ENCODE measurements at regions not wholly inside any gene's neighbourhood (a gene's known extent, or its start where the extent isn't known, plus 50 kb on each side); places are given as distances from the start of the nearest gene placed in this dataset.

- no peak overlapping the region for H2AFZ ChIP-seq (ENCODE audit: low read length)
- H3K4me2 ChIP-seq (ENCODE audit: low read length): no peak overlapping the region
- CTCF ChIA-PET (ENCODE audit: unreplicated experiment): no interaction called here
- DNase-seq (ENCODE audit: low spot score): no peak
- no peak for TF ChIP-seq CTCF (conservative IDR thresholded peaks at IDR 0.05; ENCODE audit: low read length)
- no peak for TF ChIP-seq EZH2phosphoT487 (IDR thresholded peaks at IDR 0.05; ENCODE audit: borderline replicate concordance, low read depth, low read length)
- H4K20me1 ChIP-seq (ENCODE audit: insufficient read depth, low read length): no peaks in the 10 kb centered on the region
- H3K27ac ChIP-seq (ENCODE audit: low read depth, low read length, poor library complexity, severe bottlenecking): no peak overlapping the region
- no peaks in the 10 kb centered on the region for H3K79me2 ChIP-seq (ENCODE audit: insufficient read depth, low read depth, low read length)
- POLR2A ChIA-PET: no interaction called here
- H3K4me1 ChIP-seq (ENCODE audit: insufficient read depth, low read length, poor library complexity, severe bottlenecking): no peaks in the 10 kb centered on the region
- intact Hi-C loops (cut with micrococcal nuclease; ENCODE audit: unreplicated experiment): no loop called here
- H3K4me3 ChIP-seq (ENCODE audit: low read depth, low read length, poor library complexity, severe bottlenecking): no peak overlapping the region
- no peaks in the 10 kb centered on the region for H3K36me3 ChIP-seq (ENCODE audit: insufficient read depth, low read length)
- no TSS peak for BruUV-seq (replicated peaks)
- no peaks in the 10 kb centered on the region for H3K9me2 ChIP-seq (ENCODE audit: insufficient read depth, low read length)
- no peaks in the 10 kb centered on the region for H3K9me3 ChIP-seq (ENCODE audit: low read length)
These were observed 305.2 kb upstream of the ZNF507 start for GRCh38 chr19:32040236-32040635.

- DNase-seq (ENCODE audit: low spot score): peak; percentile 1
- Histone ChIP-seq H3K9me3 (ENCODE audit: low read length) (no peaks in the 10 kb centered on the region), H3K4me1 (ENCODE audit: insufficient read depth, low read length, poor library complexity, severe bottlenecking) (no peaks in the 10 kb centered on the region), H3K4me2 (ENCODE audit: low read length) (no peak overlapping the region), H4K20me1 (ENCODE audit: insufficient read depth, low read length) (no peaks in the 10 kb centered on the region), H3K36me3 (ENCODE audit: insufficient read depth, low read length) (no peaks in the 10 kb centered on the region), H3K9me2 (ENCODE audit: insufficient read depth, low read length) (no peaks in the 10 kb centered on the region), H2AFZ (ENCODE audit: low read length) (no peak overlapping the region), H3K79me2 (ENCODE audit: insufficient read depth, low read depth, low read length) (no peaks in the 10 kb centered on the region), H3K4me3 (ENCODE audit: low read depth, low read length, poor library complexity, severe bottlenecking) (no peak overlapping the region), H3K27ac (ENCODE audit: low read depth, low read length, poor library complexity, severe bottlenecking) (no peak overlapping the region)
- intact Hi-C loops (cut with micrococcal nuclease; ENCODE audit: unreplicated experiment): no loop called here
- ChIA-PET POLR2A (no interaction called here), CTCF (ENCODE audit: unreplicated experiment) (no interaction called here)
- TF ChIP-seq EZH2phosphoT487 (IDR thresholded peaks at IDR 0.05; ENCODE audit: borderline replicate concordance, low read depth, low read length) (no peak), CTCF (conservative IDR thresholded peaks at IDR 0.05; ENCODE audit: low read length) (peak; percentile 70)
- BruUV-seq (replicated peaks): no TSS peak
These were observed 303.6 kb upstream of the ZNF507 start for GRCh38 chr19:32041681-32042292.

GRCh38 chr19:32047788-32048187, 297.6 kb upstream of the ZNF507 start:
- CTCF ChIA-PET (ENCODE audit: unreplicated experiment): no interaction called here

More at GRCh38 chr19:32047788-32048187, 297.6 kb upstream of the ZNF507 start:
- no TSS peak for BruUV-seq (replicated peaks)
- Histone ChIP-seq H3K4me2 (ENCODE audit: low read length) (no peak overlapping the region), H3K4me1 (ENCODE audit: insufficient read depth, low read length, poor library complexity, severe bottlenecking) (no peaks in the 10 kb centered on the region), H3K27ac (ENCODE audit: low read depth, low read length, poor library complexity, severe bottlenecking) (no peak overlapping the region), H4K20me1 (ENCODE audit: insufficient read depth, low read length) (no peaks in the 10 kb centered on the region), H3K9me3 (ENCODE audit: low read length) (no peaks in the 10 kb centered on the region), H3K9me2 (ENCODE audit: insufficient read depth, low read length) (no peaks in the 10 kb centered on the region), H3K79me2 (ENCODE audit: insufficient read depth, low read depth, low read length) (no peaks in the 10 kb centered on the region), H2AFZ (ENCODE audit: low read length) (no peak overlapping the region), H3K36me3 (ENCODE audit: insufficient read depth, low read length) (no peaks in the 10 kb centered on the region), H3K4me3 (ENCODE audit: low read depth, low read length, poor library complexity, severe bottlenecking) (no peak overlapping the region)
- intact Hi-C loops (cut with micrococcal nuclease; ENCODE audit: unreplicated experiment): no loop called here
- POLR2A ChIA-PET: no interaction called here
- TF ChIP-seq CTCF (conservative IDR thresholded peaks at IDR 0.05; ENCODE audit: low read length) (no peak), EZH2phosphoT487 (IDR thresholded peaks at IDR 0.05; ENCODE audit: borderline replicate concordance, low read depth, low read length) (no peak)
- no peak for DNase-seq (ENCODE audit: low spot score)
